Prostate gland (tissue), 1 donor: ENCODE measurements at regions not wholly inside any gene's neighbourhood (a gene's known extent, or its start where the extent isn't known, plus 50 kb on each side); places are given as distances from the start of the nearest gene placed in this dataset.

Experiments
- POLR2A ChIP-seq: fragments of 450-650 bp; IDR thresholded peaks from one replicate; pipeline ENCODE4 v1.6.1; 2016; ENCODE audit warnings: antibody characterized with exemption, mild to moderate bottlenecking
- POLR2AphosphoS5 ChIP-seq: sonication (generic); formaldehyde crosslinking; IDR thresholded peaks from one replicate; pipeline ENCODE4 v1.6.1; 2017; ENCODE audit warnings: antibody characterized with exemption

GRCh38 chr3:14295037-14295436 is 107.4 kb upstream of the SLC6A6 start:
- TF ChIP-seq POLR2A (no peak), POLR2AphosphoS5 (no peak)
